ENCODE measurements at regions not wholly inside any gene's neighbourhood (a gene's known extent, or its start where the extent isn't known, plus 50 kb on each side); places are given as distances from the start of the nearest gene placed in this dataset.

DNA sequence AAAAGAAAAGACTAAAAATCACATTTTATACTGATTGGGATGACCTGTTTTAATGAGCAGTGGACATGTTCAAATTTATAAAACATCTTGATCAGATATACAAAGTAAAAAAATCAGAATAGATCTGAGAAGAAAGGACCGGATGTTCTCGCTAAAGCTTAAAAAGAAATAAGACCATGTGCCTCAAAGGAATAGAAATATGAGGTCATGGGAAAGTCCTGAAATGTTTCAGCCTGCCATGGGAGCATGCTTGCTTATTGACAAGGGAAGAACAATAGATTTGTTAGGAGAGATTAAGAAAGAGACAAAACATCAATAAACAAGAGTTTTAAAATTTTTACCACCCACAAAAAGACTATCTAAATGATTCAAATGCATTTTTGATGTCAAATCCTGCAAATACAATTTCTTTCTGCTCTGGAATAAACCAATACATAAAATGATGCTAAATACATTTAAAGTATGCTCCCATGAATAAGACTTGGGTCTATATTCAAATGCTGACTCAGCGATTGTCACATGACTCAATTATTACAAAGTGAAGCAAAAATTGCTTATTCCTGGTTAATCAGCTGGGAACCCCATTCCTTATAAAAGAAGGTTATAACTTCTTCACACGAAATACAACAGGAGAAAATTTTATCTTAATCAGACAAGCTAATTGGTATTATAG is 633.9 kb upstream of the PKDCC start:
- Mint-ChIP-seq H3K4me3 (no peak overlapping the region), H3K36me3 (no peaks in the 10 kb centered on the region), H3K27ac (no peak overlapping the region), H3K27me3 (no peaks in the 10 kb centered on the region), H3K9me3 (no peaks in the 10 kb centered on the region), H3K4me1 (no peaks in the 10 kb centered on the region)
- DNase-seq (ENCODE audit: low spot score in 2 of 2) (no peak), ATAC-seq (ENCODE audit: low read depth) (no peak)

DNA sequence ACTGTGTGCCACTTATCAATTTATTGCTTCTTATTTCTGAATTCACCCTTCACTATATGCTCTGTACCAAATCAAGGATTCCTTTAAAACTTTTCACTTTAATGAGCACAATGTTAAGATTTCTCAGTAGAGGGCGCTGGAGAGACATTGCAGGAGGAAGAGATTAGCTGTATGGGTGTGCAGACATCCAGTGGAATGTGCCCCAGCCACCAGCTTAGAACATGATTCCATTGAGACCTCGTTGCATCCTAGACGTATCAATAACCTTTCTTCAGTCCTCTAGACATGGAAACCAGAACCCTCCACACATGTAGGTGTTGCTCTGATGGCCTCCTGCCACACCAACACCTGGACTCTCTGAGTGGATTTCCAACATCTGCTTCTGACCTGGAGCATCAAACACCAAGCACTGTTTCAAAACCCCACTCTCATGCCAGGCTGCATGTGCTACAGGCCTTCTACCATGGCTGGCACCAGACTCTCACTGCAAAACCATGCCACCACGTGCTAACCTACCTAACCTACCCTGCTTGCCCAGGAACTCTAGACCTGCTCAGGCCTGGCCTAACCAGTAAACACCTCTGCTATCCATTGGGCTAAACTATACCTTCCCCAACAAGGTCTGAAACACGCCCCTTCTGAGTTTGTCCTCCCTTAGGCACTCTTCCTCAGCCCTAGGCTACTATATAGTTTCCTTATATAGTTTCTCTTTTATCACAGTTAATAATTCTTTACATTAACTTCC is 633.2 kb upstream of the PKDCC start:
- Mint-ChIP-seq H3K27ac (no peak overlapping the region), H3K27me3 (no peaks in the 10 kb centered on the region), H3K4me3 (no peak overlapping the region), H3K4me1 (no peaks in the 10 kb centered on the region), H3K9me3 (no peaks in the 10 kb centered on the region), H3K36me3 (no peaks in the 10 kb centered on the region)
- DNase-seq (ENCODE audit: low spot score in 2 of 2) (no peak), ATAC-seq (ENCODE audit: low read depth) (no peak)

DNA sequence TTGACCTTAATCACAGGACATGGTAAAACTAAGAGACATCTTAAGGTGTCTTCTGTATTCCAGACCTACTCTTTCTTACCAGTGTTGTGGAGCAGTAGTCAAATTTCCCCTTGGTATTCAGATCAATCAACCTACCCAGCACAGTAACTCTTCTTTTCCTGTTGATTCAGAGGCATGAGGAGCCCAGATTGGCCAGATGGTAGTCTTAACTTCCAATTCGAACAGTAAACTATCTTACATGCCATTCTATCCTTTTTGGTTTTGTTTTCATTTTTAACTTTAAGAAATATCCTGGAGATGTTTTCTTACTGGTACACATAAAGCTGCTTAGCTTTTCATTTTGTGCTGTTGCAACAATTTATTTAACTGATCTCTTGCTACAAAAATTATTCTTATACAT is 630.3 kb upstream of the PKDCC start:
- Mint-ChIP-seq H3K9me3 (no peaks in the 10 kb centered on the region), H3K4me1 (no peaks in the 10 kb centered on the region)

DNA sequence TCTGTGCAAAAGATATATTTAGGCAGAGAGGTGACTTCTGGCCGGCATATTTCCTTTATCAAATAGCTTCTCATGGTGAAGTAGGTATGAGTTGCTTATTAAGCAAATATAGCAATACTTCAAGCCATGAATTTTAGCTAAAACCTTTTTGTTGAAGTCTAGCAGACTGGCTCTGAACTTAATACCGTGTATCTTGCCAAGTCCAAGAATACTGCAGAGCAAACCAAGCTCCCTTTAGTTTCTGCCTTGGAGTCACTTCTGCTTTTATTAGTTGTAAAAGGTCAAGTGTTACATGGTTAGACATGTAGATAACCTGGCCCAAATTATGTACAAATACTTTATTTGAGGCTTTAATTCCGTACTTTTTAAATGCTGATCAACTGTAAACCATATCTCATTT is 627.6 kb upstream of the PKDCC start:
- Mint-ChIP-seq H3K36me3 (no peaks in the 10 kb centered on the region), H3K4me1 (no peaks in the 10 kb centered on the region), H3K4me3 (no peak overlapping the region), H3K27ac (no peak overlapping the region), H3K27me3 (no peaks in the 10 kb centered on the region), H3K9me3 (no peaks in the 10 kb centered on the region)
- no peak for DNase-seq (ENCODE audit: low spot score in 2 of 2)
- ATAC-seq (ENCODE audit: low read depth): no peak

More for the DNA sequence above, 630.3 kb upstream of the PKDCC start:
- ATAC-seq (ENCODE audit: low read depth) (no peak), DNase-seq (ENCODE audit: low spot score in 2 of 2) (no peak)
- Mint-ChIP-seq H3K27ac (no peak overlapping the region), H3K36me3 (no peaks in the 10 kb centered on the region), H3K4me3 (no peak overlapping the region), H3K27me3 (no peaks in the 10 kb centered on the region)

DNA sequence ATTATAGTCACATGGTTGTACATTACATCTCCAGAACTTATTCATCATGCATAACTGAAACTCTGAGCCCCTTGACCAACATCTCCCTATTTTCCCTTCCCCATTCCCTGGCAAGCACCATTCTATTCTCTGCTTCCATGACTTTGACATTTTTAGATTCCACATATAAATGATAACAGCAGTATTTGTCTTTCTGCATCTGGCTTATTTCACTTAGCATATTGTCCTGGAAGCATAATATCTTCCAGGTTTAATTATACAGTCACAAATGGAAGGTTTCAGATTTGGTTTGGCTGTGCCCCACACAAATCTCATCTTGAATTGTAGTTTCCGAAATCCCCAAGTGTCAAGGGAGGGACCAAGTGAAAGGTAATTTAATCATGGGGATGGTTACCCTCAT is 626.9 kb upstream of the PKDCC start:
- H3K4me1 Mint-ChIP-seq: no peaks in the 10 kb centered on the region
- ATAC-seq (ENCODE audit: low read depth) (no peak), DNase-seq (ENCODE audit: low spot score in 2 of 2) (no peak)
- no peaks in the 10 kb centered on the region for H3K27me3 Mint-ChIP-seq
- H3K4me3 Mint-ChIP-seq: no peak overlapping the region
- H3K36me3 Mint-ChIP-seq: no peaks in the 10 kb centered on the region
- no peak overlapping the region for H3K27ac Mint-ChIP-seq
- H3K9me3 Mint-ChIP-seq: no peaks in the 10 kb centered on the region

DNA sequence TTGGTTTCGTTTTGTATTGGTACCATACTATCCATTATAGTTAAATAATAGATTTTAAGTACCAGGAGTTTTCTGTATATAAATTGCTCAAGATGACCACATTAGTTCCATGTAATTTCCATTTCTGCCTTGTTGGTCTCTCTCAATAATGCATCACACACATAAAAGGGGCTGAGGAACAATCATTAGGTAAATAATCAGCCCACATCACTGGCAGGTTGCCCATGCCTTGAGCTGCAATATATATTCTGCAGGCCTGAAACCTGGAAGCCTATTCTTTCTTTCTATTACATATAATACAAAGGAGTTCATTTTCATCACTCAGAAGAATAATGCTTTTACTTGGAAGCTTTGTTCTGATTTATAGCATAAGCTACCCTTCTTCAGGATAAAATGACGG is 616.1 kb upstream of the PKDCC start:
- DNase-seq (ENCODE audit: low spot score in 2 of 2) (no peak), ATAC-seq (ENCODE audit: low read depth) (no peak)
- Mint-ChIP-seq H3K27ac (no peak overlapping the region), H3K4me3 (no peak overlapping the region), H3K36me3 (no peaks in the 10 kb centered on the region), H3K4me1 (no peaks in the 10 kb centered on the region), H3K9me3 (peaks cover 1% of the 10 kb centered on the region), H3K27me3 (no peaks in the 10 kb centered on the region)

DNA sequence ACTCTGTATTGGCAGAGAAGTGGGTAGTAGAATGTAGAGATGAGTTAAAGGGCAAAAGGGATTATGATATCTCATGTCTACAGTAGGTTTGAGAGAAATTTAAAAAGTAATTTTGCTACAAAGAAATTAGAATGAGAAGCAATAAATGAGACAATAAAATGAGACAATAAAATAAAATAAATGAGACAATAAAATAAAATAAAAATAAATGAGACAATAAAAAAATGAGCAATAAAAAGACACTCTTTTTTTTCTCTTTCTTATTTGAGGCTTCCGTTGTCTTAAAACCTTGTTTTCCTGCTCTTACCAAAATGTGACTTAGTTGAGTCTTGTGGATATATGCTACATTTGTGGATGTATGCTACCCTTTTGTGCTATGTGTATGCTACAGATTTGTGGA is 615.4 kb upstream of the PKDCC start:
- ATAC-seq (ENCODE audit: low read depth) (no peak), DNase-seq (ENCODE audit: low spot score in 2 of 2) (no peak)
- H3K27me3 Mint-ChIP-seq: no peaks in the 10 kb centered on the region
- H3K9me3 Mint-ChIP-seq: peaks cover 4% of the 10 kb centered on the region
- no peaks in the 10 kb centered on the region for H3K36me3 Mint-ChIP-seq
- H3K27ac Mint-ChIP-seq: no peak overlapping the region
- no peak overlapping the region for H3K4me3 Mint-ChIP-seq
- no peaks in the 10 kb centered on the region for H3K4me1 Mint-ChIP-seq

DNA sequence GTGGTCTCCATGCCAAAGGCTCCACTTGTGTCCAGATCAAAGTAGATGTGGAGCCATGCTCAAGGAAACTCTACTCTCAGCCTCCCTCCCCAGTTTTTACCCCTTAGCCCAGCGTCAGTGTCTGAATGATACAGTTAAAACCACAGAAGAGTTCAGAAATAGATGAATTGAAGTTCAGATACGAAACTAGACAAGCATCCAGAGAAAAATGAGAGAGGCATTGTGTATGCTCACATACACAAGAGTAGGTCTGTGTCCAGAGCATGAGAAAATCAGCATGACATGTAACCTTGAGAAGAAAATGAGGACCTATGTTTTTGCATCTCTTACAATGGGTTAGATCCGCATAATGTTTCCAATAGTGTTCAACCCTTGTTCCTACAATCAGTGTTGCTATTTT is 612.8 kb upstream of the PKDCC start:
- no peaks in the 10 kb centered on the region for H3K36me3 Mint-ChIP-seq
- no peak for ATAC-seq (ENCODE audit: low read depth)

DNA sequence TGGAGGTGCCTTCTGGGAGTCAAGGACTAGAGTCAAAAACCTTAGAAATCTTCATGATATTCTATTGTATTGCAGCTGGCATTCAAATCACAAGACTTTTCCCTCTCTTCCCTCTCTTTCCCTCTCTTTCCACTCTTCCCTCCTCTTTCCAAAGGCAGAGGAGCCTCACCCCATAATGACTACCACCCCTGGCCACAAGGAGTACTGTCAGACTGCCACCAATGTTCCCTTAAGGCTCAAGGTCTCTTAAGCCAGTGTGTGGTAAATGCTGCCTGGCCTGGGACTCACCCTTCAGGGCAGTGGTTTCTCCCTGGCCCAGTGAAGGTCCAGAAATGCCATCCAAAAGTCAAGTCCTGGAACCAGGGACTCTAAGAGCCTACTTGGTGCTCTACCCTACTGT is 605.9 kb upstream of the PKDCC start:
- DNase-seq (ENCODE audit: low spot score in 2 of 2): no peak
- Mint-ChIP-seq H3K36me3 (no peaks in the 10 kb centered on the region), H3K4me3 (no peak overlapping the region), H3K9me3 (peaks cover 8% of the 10 kb centered on the region), H3K27me3 (peaks cover 4% of the 10 kb centered on the region), H3K27ac (no peak overlapping the region), H3K4me1 (no peaks in the 10 kb centered on the region)
- ATAC-seq (ENCODE audit: low read depth): no peak

More for the DNA sequence above, 612.8 kb upstream of the PKDCC start:
- H3K4me3 Mint-ChIP-seq: no peak overlapping the region
- no peak overlapping the region for H3K27ac Mint-ChIP-seq
- no peaks in the 10 kb centered on the region for H3K4me1 Mint-ChIP-seq
- no peaks in the 10 kb centered on the region for H3K27me3 Mint-ChIP-seq
- no peak for DNase-seq (ENCODE audit: low spot score in 2 of 2)
- H3K9me3 Mint-ChIP-seq: peaks cover 9% of the 10 kb centered on the region

DNA sequence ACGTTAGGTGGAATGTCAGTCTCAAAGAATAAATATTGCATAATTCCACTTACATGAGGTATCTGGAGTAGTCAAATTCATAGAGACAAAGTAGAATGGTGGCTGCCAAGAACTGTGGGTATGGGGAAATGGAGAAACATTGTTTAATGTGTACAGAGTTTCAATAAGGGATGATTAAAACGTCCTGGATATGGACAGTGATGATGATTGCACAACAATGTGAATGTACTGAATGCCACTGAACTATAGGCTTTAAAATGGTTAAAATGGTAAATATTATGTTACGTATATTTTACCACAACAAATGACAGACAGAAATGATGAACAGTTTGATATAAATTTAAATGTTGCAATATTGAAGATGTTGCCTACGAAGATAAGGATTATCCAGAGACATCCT is 602.0 kb upstream of the PKDCC start:
- H3K27ac Mint-ChIP-seq: no peak overlapping the region
- ATAC-seq (ENCODE audit: low read depth) (no peak), DNase-seq (ENCODE audit: low spot score in 2 of 2) (no peak)
- peaks cover 4% of the 10 kb centered on the region for H3K27me3 Mint-ChIP-seq
- H3K36me3 Mint-ChIP-seq: no peaks in the 10 kb centered on the region
- no peaks in the 10 kb centered on the region for H3K4me1 Mint-ChIP-seq
- no peak overlapping the region for H3K4me3 Mint-ChIP-seq
- no peaks in the 10 kb centered on the region for H3K9me3 Mint-ChIP-seq

DNA sequence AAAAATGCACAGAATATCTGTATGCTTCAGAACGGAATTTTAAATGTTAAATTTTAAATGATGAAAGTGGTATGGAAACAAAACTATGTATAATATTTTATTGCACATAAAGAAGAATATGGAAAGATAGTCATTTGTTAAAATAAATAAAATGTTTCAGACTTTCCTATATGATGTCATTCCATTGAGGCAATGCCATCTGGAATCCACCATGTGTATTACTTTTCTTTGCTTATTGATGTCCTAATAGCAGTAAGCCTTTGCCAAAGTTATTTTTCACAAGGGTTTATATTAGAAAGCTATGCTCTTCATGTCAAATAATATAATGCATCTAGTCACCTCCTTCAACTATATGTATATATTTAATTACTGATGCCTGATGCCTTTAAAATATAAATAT is 601.6 kb upstream of the PKDCC start:
- ATAC-seq (ENCODE audit: low read depth) (no peak), DNase-seq (ENCODE audit: low spot score in 2 of 2) (no peak)
- H3K27ac Mint-ChIP-seq: no peak overlapping the region
- no peaks in the 10 kb centered on the region for H3K4me1 Mint-ChIP-seq
- no peaks in the 10 kb centered on the region for H3K9me3 Mint-ChIP-seq
- no peak overlapping the region for H3K4me3 Mint-ChIP-seq
- H3K27me3 Mint-ChIP-seq: peaks cover 4% of the 10 kb centered on the region
- no peaks in the 10 kb centered on the region for H3K36me3 Mint-ChIP-seq

DNA sequence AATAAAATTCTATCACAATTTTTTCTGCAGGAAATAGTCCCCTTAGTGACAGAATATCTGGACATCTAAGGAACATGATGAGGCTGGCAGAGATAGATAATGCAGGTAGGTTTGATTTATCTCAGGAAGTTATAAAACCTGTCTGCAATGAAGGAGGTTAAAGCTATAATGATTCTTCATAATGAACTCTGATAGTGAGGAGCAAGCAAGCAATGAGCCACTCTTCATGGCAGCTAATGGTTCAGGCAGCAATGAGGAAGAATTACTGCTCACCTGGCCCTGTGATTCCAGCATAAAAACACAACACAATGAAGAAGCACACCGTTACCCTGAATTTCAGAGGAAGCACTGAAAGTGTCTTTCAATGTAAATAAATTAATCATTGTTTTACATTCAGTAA is 599.6 kb upstream of the PKDCC start:
- H3K36me3 Mint-ChIP-seq: no peaks in the 10 kb centered on the region
- peaks cover 1% of the 10 kb centered on the region for H3K27me3 Mint-ChIP-seq
- H3K27ac Mint-ChIP-seq: no peak overlapping the region
- no peak for DNase-seq (ENCODE audit: low spot score in 2 of 2)
- no peak overlapping the region for H3K4me3 Mint-ChIP-seq
- H3K4me1 Mint-ChIP-seq: no peaks in the 10 kb centered on the region
- peaks cover under 1% of the 10 kb centered on the region for H3K9me3 Mint-ChIP-seq
- no peak for ATAC-seq (ENCODE audit: low read depth)

DNA sequence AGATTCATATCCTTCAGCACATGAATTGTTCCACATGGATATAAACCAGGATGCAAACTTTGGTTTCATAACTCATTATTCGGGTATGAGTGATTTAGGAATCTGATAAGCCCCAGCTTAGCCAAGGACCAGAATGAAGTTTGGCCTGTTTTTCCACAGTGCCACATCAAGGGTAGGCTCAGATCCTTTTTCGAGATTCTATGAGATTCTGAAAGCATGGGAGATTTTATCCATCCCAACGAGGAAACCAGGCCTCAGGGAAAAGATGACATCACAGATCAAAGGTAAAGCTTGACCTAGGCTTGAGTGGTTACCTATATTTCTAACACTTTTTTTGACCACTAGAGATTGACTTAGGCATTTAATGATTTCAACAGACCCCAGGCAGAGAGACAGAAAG is 590.8 kb upstream of the PKDCC start:
- Mint-ChIP-seq H3K4me1 (peaks cover 2% of the 10 kb centered on the region), H3K9me3 (peaks cover 1% of the 10 kb centered on the region), H3K4me3 (no peak overlapping the region)

DNA sequence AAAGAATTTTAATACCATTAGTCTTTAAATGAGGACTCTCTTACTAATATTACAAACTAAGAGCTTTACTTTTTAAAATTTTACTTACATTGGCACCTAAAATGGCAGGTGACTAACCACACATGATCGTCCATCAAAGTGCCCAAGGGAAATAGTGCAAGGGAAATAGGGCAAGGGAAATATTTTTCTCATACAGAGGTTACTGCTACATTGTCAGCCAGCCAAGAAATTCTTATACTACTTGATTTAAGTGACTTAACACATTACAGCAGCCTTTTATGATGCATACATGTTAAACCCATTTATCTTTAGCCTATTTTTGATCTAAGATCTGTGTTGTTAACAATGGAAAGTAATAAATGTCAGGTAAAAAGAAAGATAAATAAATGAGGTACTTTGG is 587.2 kb upstream of the PKDCC start:
- no peak overlapping the region for H3K4me3 Mint-ChIP-seq
- ATAC-seq (ENCODE audit: low read depth): no peak
- no peaks in the 10 kb centered on the region for H3K9me3 Mint-ChIP-seq
- no peaks in the 10 kb centered on the region for H3K27me3 Mint-ChIP-seq
- H3K4me1 Mint-ChIP-seq: peaks cover 2% of the 10 kb centered on the region
- no peak overlapping the region for H3K27ac Mint-ChIP-seq
- H3K36me3 Mint-ChIP-seq: no peaks in the 10 kb centered on the region
- no peak for DNase-seq (ENCODE audit: low spot score in 2 of 2)

More for the DNA sequence above, 590.8 kb upstream of the PKDCC start:
- no peak for ATAC-seq (ENCODE audit: low read depth)
- DNase-seq (ENCODE audit: low spot score in 2 of 2): no peak
- H3K27me3 Mint-ChIP-seq: no peaks in the 10 kb centered on the region
- no peak overlapping the region for H3K27ac Mint-ChIP-seq
- no peaks in the 10 kb centered on the region for H3K36me3 Mint-ChIP-seq

DNA sequence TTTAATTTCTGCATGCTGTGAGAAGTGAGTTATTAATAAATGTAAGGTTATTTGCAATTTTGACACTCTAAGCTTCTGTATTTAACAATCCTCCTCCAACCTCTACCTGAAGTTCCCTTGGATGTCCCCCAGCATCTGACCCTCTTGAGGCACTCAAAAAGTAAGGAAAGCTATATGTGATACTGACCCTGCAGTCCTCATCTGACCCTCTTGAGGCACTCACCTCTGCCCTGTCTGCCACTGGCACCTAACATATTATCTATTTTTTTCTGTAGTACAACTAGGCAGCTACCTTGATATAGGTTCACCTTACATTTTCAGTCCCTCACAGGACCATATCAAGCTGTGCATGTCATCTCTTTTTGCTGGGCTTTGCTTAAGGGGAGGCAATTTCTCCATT is 583.4 kb upstream of the PKDCC start:
- peaks cover 2% of the 10 kb centered on the region for H3K9me3 Mint-ChIP-seq
- ATAC-seq (ENCODE audit: low read depth): no peak
- no peak for DNase-seq (ENCODE audit: low spot score in 2 of 2)
- H3K27ac Mint-ChIP-seq: no peak overlapping the region
- no peaks in the 10 kb centered on the region for H3K4me1 Mint-ChIP-seq
- no peaks in the 10 kb centered on the region for H3K27me3 Mint-ChIP-seq
- H3K36me3 Mint-ChIP-seq: no peaks in the 10 kb centered on the region
- no peak overlapping the region for H3K4me3 Mint-ChIP-seq

Data from memory B cell (primary cell).